ENCODE measurements at regions not wholly inside any gene's neighbourhood (a gene's known extent, or its start where the extent isn't known, plus 50 kb on each side); places are given as distances from the start of the nearest gene placed in this dataset.
"Not testable (repeated sequence)": the region's sequence is repeated elsewhere in the genome, so short reads cannot be mapped to it uniquely, and the experiment has no call there.

- DNase-seq (ENCODE audit: low read depth, low spot score): no peak
Measured at GRCh38 chr12:75650100-75650499, 138.7 kb upstream of the KRR1 start.

- DNase-seq (ENCODE audit: low read depth, low spot score): no peak
Measured at GRCh38 chr12:75648856-75649255, 137.4 kb upstream of the KRR1 start.

GRCh38 chr12:75646329-75647210 is 135.2 kb upstream of the KRR1 start:
- DNase-seq (ENCODE audit: low read depth, low spot score): no peak

GRCh38 chr12:75644472-75645072 is 133.2 kb upstream of the KRR1 start:
- no peak for DNase-seq (ENCODE audit: low read depth, low spot score)

- DNase-seq (ENCODE audit: low read depth, low spot score): not testable (repeated sequence)
Measured at GRCh38 chr12:75643119-75643518, 131.7 kb upstream of the KRR1 start.

- DNase-seq (ENCODE audit: low read depth, low spot score): no peak
Measured at GRCh38 chr12:75642226-75642625, 130.8 kb upstream of the KRR1 start.

- DNase-seq (ENCODE audit: low read depth, low spot score): no peak
Measured at GRCh38 chr12:75641031-75641780, 129.8 kb upstream of the KRR1 start.

- DNase-seq (ENCODE audit: low read depth, low spot score): no peak
Measured at GRCh38 chr12:75638792-75639191, 127.4 kb upstream of the KRR1 start.

- no peak for DNase-seq (ENCODE audit: low read depth, low spot score)
Measured at GRCh38 chr12:75636607-75637006, 125.2 kb upstream of the KRR1 start.

GRCh38 chr12:75635606-75636444 is 124.4 kb upstream of the KRR1 start:
- DNase-seq (ENCODE audit: low read depth, low spot score): no peak

GRCh38 chr12:75634244-75635222 is 123.1 kb upstream of the KRR1 start:
- no peak for DNase-seq (ENCODE audit: low read depth, low spot score)

- DNase-seq (ENCODE audit: low read depth, low spot score): no peak
Measured at GRCh38 chr12:75633789-75634188, 122.4 kb upstream of the KRR1 start.

- no peak for DNase-seq (ENCODE audit: low read depth, low spot score)
Measured at GRCh38 chr12:75632442-75632841, 121.0 kb upstream of the KRR1 start.

GRCh38 chr12:75631831-75632230 is 120.4 kb upstream of the KRR1 start:
- DNase-seq (ENCODE audit: low read depth, low spot score): no peak

GRCh38 chr12:75630091-75630490 is 118.7 kb upstream of the KRR1 start:
- no peak for DNase-seq (ENCODE audit: low read depth, low spot score)

GRCh38 chr12:75628916-75629315 is 117.5 kb upstream of the KRR1 start:
- DNase-seq (ENCODE audit: low read depth, low spot score): no peak

- DNase-seq (ENCODE audit: low read depth, low spot score): no peak
Measured at GRCh38 chr12:75628511-75628910, 117.1 kb upstream of the KRR1 start.

- peak; percentile 48 for DNase-seq (ENCODE audit: low read depth, low spot score)
Measured at GRCh38 chr12:75623631-75624154, 112.3 kb upstream of the KRR1 start.

GRCh38 chr12:75622492-75622891 is 111.1 kb upstream of the KRR1 start:
- DNase-seq (ENCODE audit: low read depth, low spot score): no peak

GRCh38 chr12:75614396-75614795 is 103.0 kb upstream of the KRR1 start:
- DNase-seq (ENCODE audit: low read depth, low spot score): not testable (repeated sequence)
